GM18526 (cell line): ENCODE measurements at regions not wholly inside any gene's neighbourhood (a gene's known extent, or its start where the extent isn't known, plus 50 kb on each side); places are given as distances from the start of the nearest gene placed in this dataset.

ENCODE experiments used
- POLR2A ChIP-seq: IDR thresholded peaks from 3 replicates; pipeline ENCODE4 v1.6.1; 2011; ENCODE audit not compliant: insufficient read length; ENCODE audit errors: extremely low read depth

GRCh38 chr7:131098527-131098926, 229.1 kb upstream of the MKLN1 start:
- no peak for TF ChIP-seq POLR2A

DNA sequence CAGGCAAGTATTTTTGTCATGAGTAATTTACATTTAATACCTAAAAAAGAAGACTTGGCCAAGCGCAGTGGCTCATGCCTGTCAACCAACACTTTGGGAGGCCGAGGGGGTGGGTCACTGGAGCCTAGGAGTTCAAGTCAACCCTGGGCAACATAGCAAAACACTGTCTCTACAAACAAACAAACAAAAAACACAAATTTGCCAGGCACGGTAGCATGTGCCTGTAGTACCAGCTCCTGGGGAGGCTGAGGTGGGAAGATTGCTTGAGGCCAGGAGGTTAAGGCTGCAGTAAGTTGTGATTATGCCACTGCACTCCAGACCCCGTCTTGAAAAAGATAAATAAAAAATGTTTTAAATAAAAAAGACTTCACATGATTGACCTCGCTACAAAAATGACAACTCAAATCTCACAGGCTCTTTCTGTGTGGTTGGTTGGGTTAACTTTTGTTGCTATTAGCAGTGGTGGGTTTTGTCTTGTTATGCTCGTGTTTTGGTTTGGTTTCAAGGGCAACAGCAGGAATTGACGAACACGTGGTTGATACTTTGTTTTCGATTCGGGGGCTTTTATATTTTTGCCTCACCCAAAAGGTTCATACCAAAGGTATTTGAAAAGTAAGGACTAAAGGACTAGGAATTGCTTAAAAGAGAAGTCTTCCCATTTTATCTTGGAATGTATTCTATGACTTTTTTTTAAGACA, 227.2 kb upstream of the MKLN1 start:
- TF ChIP-seq POLR2A: no peak

DNA sequence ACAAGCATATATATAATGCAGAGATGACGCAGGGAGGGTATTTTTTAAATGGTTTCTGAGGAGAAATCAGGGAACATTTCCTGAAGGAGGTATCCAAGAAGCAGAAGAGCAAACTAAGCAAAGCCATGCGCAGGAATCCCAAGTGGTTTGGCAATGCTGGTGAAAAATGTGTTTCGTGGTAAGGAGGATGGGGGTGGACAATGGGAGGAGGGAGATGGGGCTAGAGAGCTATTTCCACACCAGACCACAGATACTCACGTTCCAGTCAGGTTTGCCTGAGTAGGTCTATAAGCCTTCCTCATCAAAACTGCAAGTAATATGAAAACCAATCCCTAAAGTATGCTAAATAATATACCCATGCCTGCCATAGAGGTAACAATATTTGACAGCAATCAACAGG, 223.7 kb upstream of the MKLN1 start:
- no peak for TF ChIP-seq POLR2A

- no peak for TF ChIP-seq POLR2A
Measured at GRCh38 chr7:131104596-131105293, 222.9 kb upstream of the MKLN1 start.

GRCh38 chr7:131105294-131105798, 222.3 kb upstream of the MKLN1 start:
- no peak for TF ChIP-seq POLR2A

- TF ChIP-seq POLR2A: peak; percentile 33
Measured at GRCh38 chr7:131105799-131106680, 221.6 kb upstream of the MKLN1 start.

DNA sequence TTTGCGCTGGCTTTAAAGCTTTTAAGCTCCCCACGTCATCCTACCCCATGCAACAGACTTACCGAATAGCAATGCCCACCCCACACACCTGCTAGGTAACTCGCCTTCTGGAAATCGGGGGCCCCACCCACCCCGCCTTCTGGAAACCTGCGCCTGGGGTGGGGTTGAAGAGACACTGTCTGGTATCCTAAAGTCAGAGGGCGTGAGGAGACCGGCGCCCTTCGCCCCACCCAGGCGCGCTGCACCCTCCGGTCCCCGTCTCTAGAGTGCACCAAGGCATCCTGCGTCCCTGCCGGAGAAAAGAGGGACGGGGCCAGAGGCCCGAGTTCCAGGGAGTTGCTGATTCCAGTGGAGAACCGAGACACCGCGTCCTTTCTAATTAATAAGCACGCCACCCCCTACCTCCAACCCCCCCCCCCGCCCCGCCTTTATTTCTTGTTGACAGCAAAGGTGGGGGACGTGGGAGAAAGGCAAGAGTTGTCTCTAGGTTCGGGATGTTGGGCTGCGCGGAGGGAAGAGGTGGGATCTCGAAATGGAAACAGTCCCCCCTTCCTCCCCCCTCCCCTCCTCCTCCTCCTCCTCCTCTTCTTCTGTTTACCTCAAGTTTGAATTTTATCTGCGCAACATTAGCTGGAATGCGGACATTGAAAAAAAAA, 220.9 kb upstream of the MKLN1 start:
- TF ChIP-seq POLR2A: no peak

GRCh38 chr7:131107337-131108211, 220.1 kb upstream of the MKLN1 start:
- peak; percentile 58 for TF ChIP-seq POLR2A

GRCh38 chr7:131108212-131108940, 219.3 kb upstream of the MKLN1 start:
- no peak for TF ChIP-seq POLR2A

GRCh38 chr7:131109011-131109758, 218.5 kb upstream of the MKLN1 start:
- TF ChIP-seq POLR2A: no peak

DNA sequence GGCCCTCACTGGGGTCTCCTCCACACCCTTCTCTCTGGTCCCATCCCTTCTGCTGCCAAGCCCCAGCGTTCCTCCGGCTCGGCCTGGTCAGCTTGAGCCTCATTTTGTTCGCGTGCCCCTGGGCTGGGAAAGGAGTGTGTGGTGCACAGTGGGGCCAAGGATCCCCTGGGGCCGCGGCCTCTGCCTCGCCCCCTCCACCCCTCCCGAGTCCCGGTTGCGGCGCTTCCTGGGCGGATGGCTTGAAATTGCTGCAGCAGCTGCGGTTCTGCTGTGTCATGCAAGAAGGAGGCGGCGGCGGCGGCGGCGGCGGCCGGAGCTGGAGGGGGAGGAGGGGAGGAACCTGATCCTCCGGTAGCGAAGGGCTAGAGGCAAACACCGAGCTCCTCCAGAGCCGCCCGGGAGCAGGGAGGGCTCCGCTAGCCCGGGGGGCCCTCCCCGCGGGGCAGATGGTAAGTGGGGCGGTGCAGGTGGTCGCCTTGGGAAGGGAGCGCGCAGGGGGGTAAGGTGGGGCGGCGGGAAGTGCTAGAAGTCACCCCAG, 217.8 kb upstream of the MKLN1 start:
- TF ChIP-seq POLR2A: peak; percentile 65

- no peak for TF ChIP-seq POLR2A
Measured at GRCh38 chr7:131110297-131111080, 217.2 kb upstream of the MKLN1 start.
